ENCODE measurements at regions not wholly inside any gene's neighbourhood (a gene's known extent, or its start where the extent isn't known, plus 50 kb on each side); places are given as distances from the start of the nearest gene placed in this dataset.

GRCh38 chr12:127254420-127254955 is 1012.5 kb upstream of the TMEM132C start:
- intact Hi-C loops (cut with DNase I) = no loop called here
- DNase-seq (no peak), ATAC-seq (ENCODE audit: poor library complexity) (no peak)

DNA sequence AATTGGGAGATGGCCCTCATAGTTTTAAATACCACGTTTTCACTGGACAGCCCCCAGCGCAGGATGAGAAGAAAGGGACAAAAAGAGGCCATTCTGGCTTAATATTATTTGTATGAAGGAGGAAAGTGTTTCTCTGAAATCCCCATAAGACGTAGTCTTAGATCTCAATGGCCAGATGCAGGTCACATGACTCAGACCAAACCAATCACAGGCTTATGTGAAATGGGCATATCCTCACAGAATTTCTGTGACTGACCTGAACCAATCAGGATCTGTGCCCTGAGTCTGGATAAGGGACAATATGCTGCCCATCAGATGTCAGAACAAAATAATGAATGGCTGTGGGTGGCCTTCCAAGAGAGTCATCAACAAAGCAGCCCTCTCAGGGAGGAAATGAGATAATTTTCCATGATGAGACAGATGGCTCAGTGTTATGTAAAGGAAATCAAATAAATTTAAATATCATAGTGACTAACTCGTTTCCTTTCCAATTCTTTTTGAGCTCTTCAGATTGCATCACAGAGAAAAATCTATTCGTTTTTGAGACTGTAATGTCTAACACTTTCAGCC is 1009.5 kb upstream of the TMEM132C start:
- DNase-seq (no peak), ATAC-seq (ENCODE audit: poor library complexity) (no peak)
- intact Hi-C loops (cut with DNase I) = no loop called here

GRCh38 chr12:127260531-127260930 is 1006.4 kb upstream of the TMEM132C start:
- intact Hi-C loops (cut with DNase I) = no loop called here
- DNase-seq (no peak), ATAC-seq (ENCODE audit: poor library complexity) (no peak)

DNA sequence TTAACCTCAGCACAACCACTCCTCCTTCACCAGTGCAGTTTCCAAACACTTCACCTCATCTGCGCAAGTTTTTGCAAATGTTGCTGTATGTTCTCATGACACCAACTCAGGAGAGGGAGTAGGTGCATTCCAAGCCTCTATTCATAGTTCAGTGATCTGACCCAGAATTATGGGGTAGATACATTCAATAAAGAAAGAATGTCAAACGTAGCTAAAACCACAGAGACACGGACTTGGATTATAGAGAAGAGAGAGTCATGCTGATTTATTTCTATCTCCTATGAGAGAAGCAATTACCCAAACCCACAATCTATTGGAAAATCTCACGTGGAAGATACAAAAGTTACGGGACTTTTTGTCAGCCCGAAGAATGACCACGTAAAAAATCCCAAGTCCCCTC is 1006.0 kb upstream of the TMEM132C start:
- no peak for ATAC-seq (ENCODE audit: poor library complexity)
- intact Hi-C loops (cut with DNase I) = no loop called here
- DNase-seq = no peak

DNA sequence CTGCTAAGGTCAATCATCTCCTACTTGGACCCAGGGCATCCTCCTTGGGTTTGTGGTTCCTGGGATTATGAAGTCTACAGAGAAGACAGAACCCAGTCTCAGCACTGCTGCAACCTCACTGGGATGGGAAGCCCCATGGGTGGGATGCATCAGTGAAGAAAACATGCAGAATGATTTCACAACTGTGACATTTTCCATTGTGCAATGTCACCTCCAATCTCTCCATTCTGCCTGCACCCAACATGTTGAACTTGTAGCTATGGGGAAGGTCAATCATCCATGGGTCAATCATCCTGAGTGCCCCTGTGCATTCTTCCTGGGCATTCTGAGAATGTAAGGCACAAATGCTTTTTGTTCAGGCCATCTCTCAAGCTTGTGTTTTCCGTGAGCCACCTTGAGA is 1004.4 kb upstream of the TMEM132C start:
- DNase-seq = no peak
- intact Hi-C loops (cut with DNase I) = no loop called here
- no peak for ATAC-seq (ENCODE audit: poor library complexity)

DNA sequence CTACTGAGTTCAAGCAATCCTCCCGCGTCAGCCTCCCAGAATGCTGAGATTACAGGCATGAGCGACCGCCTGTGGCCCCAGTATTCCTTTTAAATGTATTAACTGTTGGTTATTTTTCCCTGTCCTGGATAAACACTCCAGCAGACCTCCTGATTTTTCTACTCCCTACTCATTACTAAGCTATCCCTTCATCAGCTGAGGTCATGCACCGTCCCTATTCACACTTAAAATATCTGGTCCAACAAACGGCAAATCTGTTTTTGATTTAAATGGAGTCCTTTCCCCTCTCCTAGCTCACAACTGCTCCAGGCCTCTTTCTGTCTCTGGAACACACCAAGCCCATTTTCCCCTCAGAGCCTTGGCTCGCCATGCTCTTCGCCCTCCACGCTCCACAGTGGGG is 1003.3 kb upstream of the TMEM132C start:
- DNase-seq (no peak), ATAC-seq (ENCODE audit: poor library complexity) (no peak)
- intact Hi-C loops (cut with DNase I) = no loop called here

GRCh38 chr12:127267128-127267527 is 999.8 kb upstream of the TMEM132C start:
- intact Hi-C loops (cut with DNase I) = no loop called here

DNA sequence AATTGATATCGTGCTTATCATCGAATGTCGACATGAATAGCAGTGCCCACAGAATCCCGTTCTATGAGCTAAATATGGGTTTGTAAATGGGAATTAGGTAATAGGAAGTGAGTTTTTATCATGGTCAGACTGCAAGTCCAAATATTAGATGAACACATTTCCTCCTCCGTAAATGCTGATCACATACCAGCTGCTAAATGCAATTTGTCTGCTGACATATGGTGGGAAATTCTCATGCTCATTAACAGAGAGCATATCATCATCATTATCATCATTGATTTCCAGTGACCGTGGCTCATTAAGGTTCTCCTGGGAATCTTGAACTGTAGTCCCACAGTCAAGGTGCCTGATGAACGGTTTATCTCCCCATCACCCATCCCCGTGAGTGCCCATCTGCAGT is 998.8 kb upstream of the TMEM132C start:
- ATAC-seq (ENCODE audit: poor library complexity) = no peak
- intact Hi-C loops (cut with DNase I) = no loop called here

More at GRCh38 chr12:127267128-127267527, 999.8 kb upstream of the TMEM132C start:
- no peak for DNase-seq
- ATAC-seq (ENCODE audit: poor library complexity) = no peak

DNA sequence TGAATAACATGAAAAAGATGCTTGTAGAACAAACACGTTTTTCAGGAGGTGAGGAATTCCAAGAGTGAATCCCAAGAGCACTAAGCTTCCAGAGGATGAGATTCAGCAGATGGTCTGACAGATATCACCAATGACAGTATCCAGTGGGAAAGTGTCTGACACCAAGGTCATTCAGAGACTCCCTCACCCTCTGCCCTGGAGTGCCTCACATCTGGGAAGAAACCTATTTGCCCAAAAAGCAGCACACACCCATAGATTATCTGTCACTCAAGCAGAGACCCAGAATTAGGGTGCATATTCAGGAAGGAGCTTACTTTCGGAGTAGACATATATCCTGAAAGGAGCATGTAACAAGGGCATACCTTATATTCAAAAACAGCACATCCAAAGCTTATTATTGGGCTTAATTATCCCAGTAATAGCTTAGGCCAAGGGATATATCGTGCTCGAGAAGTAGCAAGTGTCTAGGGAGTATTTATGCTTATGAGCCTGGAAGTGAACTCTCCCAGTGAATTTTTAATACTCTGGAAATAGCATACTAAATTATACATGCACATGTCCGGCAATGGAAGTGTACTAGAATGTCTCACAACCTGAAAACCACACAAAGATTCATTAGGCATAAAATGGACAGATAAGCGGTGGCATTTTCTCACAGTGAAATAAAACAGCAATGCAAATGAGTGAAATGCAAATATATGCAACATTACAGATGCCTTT is 998.1 kb upstream of the TMEM132C start:
- no peak for DNase-seq
- intact Hi-C loops (cut with DNase I) = no loop called here
- no peak for ATAC-seq (ENCODE audit: poor library complexity)

More for the DNA sequence above, 998.8 kb upstream of the TMEM132C start:
- no peak for DNase-seq

DNA sequence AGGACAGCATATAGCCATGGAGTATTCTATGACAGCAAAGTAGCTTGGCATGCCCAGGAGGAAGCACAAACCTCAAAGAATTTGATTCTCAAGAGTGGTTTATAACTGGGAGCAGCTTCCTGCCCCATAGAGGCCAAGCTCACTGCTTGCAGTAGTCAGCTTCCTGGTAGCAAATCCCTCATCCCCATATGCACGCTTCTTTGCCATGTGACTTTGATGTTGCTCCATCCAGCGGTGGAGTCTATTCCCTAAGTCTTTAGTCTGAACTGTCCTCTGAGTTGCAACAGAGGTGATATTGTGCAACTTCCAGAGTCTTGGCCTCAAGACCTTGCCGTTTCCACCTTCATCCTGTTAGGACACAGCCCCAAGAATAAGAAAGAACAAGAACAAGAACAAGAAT is 996.8 kb upstream of the TMEM132C start:
- ATAC-seq (ENCODE audit: poor library complexity) = peak; percentile 31

DNA sequence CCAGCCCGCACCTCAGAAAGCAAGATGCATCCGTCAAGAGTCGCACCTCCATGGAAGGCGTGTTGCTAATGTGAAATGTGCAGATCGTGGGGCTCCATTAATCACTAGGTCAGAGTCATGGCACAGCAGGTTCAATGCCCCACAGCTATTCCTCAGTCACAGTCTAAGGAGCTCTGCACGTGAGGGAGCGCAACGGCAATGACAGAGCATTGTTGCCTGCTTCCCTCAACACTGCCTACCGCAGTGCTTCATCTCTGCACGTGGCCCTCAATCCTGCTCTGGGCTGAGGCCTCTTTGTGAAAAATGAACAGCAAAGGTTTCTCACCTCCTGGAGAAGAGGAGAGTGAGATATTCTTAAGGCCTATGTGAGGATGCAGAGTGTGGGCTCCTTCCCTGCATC is 995.2 kb upstream of the TMEM132C start:
- intact Hi-C loops (cut with DNase I) = no loop called here
- no peak for DNase-seq
- ATAC-seq (ENCODE audit: poor library complexity) = no peak

More for the DNA sequence above, 996.8 kb upstream of the TMEM132C start:
- no peak for DNase-seq
- intact Hi-C loops (cut with DNase I) = no loop called here

GRCh38 chr12:127272864-127273263 is 994.1 kb upstream of the TMEM132C start:
- ATAC-seq (ENCODE audit: poor library complexity) (no peak), DNase-seq (no peak)
- intact Hi-C loops (cut with DNase I) = no loop called here

GRCh38 chr12:127273626-127274025 is 993.3 kb upstream of the TMEM132C start:
- DNase-seq (no peak), ATAC-seq (ENCODE audit: poor library complexity) (no peak)
- intact Hi-C loops (cut with DNase I) = no loop called here

DNA sequence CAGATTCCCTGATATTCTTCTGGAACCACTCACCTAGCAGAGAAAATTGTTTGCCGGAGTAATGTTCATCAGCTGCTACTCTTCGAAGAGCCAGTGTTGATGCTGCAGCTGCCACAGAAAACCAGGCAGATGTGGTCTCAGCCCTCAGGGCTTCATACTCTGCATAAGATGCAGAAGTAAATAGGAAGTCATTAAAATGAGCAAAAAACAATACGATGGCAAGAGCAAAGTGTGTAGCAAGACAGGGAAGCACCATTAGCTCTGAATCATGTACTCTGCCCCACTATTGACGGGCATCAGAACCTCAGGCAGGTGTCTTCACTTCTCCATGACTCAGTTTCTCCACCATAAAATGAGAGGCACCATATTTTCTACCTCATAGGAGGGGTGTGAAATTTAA is 991.6 kb upstream of the TMEM132C start:
- ATAC-seq (ENCODE audit: poor library complexity) = no peak
- no peak for DNase-seq
- intact Hi-C loops (cut with DNase I) = no loop called here

GRCh38 chr12:127277882-127278281 is 989.1 kb upstream of the TMEM132C start:
- DNase-seq (no peak), ATAC-seq (ENCODE audit: poor library complexity) (no peak)
- intact Hi-C loops (cut with DNase I) = no loop called here

- intact Hi-C loops (cut with DNase I) = no loop called here
- ATAC-seq (ENCODE audit: poor library complexity) (no peak), DNase-seq (no peak)
Measured at GRCh38 chr12:127278351-127278750, 988.6 kb upstream of the TMEM132C start.

DNA sequence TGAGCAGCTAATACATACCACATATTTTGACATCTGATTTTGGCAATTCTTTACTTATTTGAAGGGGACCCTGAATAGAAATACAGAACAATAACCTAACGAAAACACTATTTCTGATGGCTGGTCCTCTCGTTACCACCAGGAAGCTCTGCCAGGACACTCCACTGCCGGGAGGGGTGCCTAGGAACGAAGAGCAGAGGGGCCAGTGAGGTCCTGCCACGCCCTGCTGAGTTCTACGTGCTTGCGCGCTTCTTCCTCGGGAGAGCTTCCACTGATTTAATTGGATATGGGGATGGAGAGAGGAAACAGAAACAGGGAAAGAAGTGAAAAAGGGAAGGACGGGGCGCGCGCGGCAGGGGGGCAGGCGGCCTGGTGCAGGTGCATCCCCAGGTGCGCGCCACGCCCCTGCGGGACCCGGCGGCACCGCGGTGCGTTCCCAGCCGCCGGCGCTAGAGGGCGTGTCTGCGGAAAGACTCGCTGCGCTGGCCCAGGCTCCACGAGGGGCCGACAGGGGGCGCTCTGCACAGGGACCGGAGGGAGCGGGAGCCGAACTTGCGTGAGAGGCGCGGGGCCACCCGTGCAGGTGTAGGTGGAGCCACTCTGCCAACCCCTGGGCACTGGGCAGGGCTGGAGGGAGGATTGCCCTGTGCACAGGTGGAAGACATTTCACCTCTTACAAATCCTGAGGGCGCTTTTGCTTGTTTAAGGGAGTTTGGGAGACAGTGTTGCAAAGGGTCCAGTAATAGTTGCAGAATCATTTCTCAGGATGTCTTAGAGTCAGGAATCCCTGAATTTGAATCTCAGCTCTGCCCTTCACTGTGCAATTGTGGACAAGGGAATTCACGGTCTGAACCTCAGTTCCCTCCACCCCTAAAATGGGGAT is 986.3 kb upstream of the TMEM132C start:
- intact Hi-C loops (cut with DNase I) = no loop called here
- ATAC-seq (ENCODE audit: poor library complexity) (peak; percentile 49), DNase-seq (peak; percentile 63)

GRCh38 chr12:127282786-127283565 is 984.0 kb upstream of the TMEM132C start:
- no peak for ATAC-seq (ENCODE audit: poor library complexity)
- no peak for DNase-seq
- intact Hi-C loops (cut with DNase I) = no loop called here

GRCh38 chr12:127284021-127284420 is 982.9 kb upstream of the TMEM132C start:
- ATAC-seq (ENCODE audit: poor library complexity) (no peak), DNase-seq (no peak)
- intact Hi-C loops (cut with DNase I) = no loop called here

Data from Right ventricle myocardium superior (tissue), 1 donor.